ENCODE measurements at regions not wholly inside any gene's neighbourhood (a gene's known extent, or its start where the extent isn't known, plus 50 kb on each side); places are given as distances from the start of the nearest gene placed in this dataset.

DNA sequence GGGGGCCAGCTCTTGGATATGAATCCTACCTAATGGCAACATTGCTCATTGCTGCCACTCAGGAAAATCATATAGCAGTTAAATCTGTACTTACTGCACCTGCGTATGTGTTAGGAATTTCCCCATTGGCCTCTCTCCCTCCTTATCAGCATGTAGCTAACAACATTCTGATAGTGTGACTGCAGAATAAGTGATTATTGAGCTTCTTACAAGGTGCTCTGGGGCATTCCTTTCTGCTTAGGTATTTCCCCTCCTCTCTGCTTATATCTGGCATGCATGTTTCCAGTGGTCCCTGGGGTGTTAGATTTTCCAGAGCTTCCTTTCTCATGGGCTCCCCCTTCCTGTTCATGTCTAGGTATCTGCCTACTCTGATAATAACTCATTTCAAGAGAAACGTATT, 414.1 kb upstream of the SLITRK1 start:
- no peak for TF ChIP-seq POLR2AphosphoS5 (IDR thresholded peaks at IDR 0.05)
- TF ChIP-seq CTCF (IDR thresholded peaks at IDR 0.05), result no peak
